HPDE6-E6E7 (cell line): ENCODE measurements at regions not wholly inside any gene's neighbourhood (a gene's known extent, or its start where the extent isn't known, plus 50 kb on each side); places are given as distances from the start of the nearest gene placed in this dataset.

Experiments used
- DNase-seq: peaks from one replicate; pipeline ENCODE4 v3.0.0; 2011; ENCODE audit warnings: missing footprints; ENCODE audit errors: extremely low spot score

- DNase-seq = no peak
Measured at GRCh38 chr13:104286566-104287290, 1220.5 kb upstream of the SLC10A2 start.

GRCh38 chr13:104281910-104282309 lies 1215.7 kb upstream of the SLC10A2 start:
- DNase-seq = no peak

- DNase-seq = no peak
Measured at GRCh38 chr13:104270731-104271130, 1204.5 kb upstream of the SLC10A2 start.

- DNase-seq = no peak
Measured at GRCh38 chr13:104267206-104267811, 1201.1 kb upstream of the SLC10A2 start.

DNA sequence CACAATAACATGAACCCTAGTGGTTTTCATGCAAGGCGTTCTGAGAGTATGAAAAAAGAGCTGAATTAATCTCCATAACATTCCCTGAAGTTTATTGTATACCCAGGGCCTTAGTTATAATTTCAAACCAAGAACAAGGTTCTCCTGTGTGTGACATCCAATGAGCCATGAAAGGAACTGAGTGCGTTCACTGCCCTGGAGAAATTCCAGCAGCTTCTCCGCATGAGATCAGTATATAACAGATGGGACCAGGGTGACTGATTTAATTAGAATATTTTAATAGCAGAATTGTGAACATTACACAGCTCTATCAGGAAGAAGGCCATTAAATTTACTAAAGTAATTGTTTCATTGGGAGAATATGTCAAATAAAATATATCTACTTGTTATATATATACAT lies 1190.5 kb upstream of the SLC10A2 start:
- DNase-seq = no peak

DNA sequence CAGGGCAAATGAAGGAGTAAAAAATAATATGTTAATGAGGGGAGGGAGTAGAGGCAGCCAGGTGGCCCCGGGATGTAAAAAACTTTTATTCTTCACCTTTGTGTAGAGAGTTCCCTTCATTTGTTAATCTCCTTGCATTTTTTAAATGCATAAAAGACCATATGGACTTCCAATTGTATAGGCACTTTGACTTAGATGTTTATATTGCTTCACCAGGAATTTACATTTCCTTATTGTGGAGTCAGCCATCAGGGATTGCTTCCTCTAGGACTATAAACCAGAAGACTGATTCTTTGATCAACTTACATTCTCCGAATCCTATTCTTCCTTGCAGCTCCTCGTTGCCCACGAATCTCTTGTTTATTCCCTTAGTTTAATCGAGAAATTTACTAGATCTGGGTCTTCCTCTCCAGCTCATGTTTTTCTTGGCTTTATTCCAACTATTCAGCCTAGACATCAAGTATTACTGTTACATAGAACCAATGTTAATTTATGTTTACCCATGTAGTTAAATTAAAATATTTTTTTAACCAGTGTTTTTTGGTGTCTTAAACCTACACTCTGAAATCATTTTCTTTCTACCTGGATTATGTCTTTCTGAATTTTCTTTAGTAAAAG lies 1187.0 kb upstream of the SLC10A2 start:
- no peak for DNase-seq

DNA sequence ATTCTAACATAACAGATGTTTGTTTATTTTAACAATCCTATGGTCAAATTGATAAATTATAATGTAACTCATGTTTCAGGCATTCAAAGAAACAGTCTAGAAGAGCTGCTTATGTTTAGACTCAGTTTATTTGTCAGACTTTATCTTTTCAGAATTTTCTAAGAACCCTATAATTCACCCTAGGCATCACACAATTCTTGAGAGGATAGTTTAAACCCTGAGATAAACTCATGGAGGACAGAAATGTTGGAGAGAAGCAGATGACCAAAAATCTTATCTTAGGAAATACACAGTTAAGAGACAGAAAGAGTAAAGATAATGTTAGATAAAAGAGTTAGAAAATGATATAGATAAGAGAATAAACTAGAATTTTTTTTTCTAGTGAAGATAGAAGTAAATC lies 1185.7 kb upstream of the SLC10A2 start:
- no peak for DNase-seq

GRCh38 chr13:104246955-104247354 lies 1180.7 kb upstream of the SLC10A2 start:
- DNase-seq = no peak

- no peak for DNase-seq
Measured at GRCh38 chr13:104206450-104207044, 1140.3 kb upstream of the SLC10A2 start.

GRCh38 chr13:104204177-104204576 lies 1138.0 kb upstream of the SLC10A2 start:
- no peak for DNase-seq

GRCh38 chr13:104198801-104199200 lies 1132.6 kb upstream of the SLC10A2 start:
- no peak for DNase-seq

DNA sequence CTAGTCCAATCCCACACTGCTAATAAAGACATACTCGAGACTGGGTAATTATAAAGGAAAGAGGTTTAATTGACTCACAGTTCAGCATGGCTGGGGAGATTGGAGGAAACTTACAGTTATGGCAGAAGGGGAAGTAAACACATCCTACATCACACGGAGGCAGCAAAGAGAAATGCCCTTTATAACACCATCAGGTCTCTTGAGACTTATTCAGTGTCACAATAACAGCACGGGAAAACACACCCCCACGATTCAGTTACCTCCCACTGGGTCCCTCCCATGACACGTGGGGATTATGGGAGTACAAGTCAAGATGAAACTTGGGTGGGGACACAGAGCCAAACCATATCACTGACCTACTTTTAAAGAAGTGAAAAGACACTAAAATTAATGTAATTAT lies 1130.4 kb upstream of the SLC10A2 start:
- no peak for DNase-seq

DNA sequence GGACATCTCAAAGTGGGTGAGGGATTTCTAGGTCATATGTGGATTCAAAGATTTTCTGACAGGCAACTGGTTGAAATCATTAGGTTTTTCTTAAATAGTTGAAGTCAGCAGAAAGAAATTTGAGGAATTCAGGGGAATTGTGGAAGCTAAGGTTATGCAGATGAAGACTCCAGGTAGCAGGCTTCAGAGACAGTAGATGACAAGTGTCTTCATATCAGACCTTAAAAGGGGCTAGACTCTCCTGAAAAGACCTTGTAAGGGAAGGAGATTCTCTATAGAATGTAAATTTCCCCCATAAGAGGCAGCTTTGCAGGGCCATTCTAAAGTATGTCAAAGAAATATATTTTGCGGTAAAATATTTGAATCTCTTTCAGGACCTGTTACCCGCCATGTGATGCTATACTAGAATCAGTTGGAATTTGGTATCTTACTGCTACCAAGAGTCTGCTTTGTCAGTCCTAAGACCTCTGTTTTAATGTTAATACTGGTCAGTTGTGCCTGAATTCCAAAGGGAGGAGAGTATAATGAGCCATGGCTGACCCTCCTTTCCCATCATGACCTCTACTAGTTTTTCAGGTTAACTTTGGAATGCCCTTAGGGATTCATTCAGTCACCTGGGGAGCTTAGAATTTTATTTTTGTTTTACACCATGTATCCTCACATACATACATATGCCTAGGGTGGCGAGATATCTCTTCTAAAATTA lies 1115.5 kb upstream of the SLC10A2 start:
- no peak for DNase-seq

GRCh38 chr13:104170980-104171555 lies 1104.9 kb upstream of the SLC10A2 start:
- no peak for DNase-seq

- no peak for DNase-seq
Measured at GRCh38 chr13:104163866-104164630, 1097.8 kb upstream of the SLC10A2 start.

DNA sequence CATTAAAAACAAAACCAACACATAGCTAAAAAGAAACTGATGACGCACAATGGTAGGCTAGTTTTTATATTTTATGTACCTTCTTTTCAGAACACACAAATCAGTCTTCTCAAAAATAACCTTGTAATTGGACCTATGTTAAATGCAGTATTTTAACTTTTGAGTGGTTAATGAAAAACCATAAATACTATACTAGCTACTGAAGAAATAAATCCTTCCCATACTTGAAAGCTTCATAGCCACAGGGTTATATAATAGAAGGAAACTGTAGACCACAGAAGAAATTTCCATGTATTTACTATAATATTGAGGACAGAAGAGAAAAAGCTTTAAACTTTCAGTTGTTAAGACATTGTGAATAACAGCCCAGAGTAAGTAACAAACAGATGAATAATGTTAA lies 1094.3 kb upstream of the SLC10A2 start:
- no peak for DNase-seq

DNA sequence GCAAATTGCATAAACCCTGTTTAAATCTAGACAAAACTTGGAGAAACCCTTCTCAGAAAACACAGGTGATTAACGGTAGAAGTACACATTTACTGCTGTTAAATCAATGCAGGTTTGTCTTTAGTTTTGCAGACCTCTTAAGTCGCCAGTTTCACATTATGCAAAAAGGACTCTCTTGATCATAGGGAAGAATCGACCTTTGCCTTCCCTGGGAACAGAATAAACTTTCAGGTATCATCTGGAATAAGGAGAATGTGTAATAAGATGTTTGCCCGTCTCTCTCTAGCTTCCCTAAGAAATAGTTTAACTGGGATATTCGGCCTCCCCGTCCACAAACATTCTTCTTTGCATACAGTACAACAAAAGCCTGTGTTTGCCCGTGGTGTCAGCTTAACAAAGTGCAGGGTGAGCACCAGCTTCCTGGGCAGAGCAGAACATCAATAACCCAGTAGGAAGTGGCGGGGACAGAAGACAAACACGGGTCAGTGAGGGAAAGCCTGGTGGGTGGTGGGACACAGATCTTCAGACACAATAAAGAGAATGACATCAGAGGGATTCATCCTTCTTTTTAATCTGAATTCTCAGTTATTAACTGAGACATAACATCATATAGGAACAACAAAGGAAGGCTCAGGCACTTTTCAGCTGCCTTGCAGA lies 1077.7 kb upstream of the SLC10A2 start:
- DNase-seq = no peak

GRCh38 chr13:104140552-104140951 lies 1074.3 kb upstream of the SLC10A2 start:
- DNase-seq = peak; percentile 1

- DNase-seq = no peak
Measured at GRCh38 chr13:104137416-104137815, 1071.2 kb upstream of the SLC10A2 start.

DNA sequence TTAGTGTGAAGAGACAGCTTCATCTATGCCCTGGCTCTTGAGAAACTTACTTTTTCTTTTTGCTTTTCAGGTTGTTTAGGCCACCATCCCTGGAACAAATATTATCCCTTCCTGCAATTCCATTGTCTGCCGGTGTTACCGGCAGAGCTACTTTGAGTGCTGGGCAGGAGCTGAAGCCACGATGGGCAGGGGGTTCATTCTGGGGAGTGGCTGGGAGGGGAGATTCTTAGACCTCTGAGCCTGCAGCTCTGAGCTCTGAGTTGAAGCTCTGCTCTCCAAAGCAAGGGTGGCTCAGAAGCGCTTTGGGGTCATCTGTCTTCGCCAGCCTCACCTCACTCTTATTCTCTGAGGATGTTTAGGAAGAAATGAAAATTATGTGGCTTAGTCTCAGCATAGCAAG lies 1066.6 kb upstream of the SLC10A2 start:
- no peak for DNase-seq

GRCh38 chr13:104114101-104114500 lies 1047.9 kb upstream of the SLC10A2 start:
- no peak for DNase-seq
